GM19023 (cell line): ENCODE measurements at regions not wholly inside any gene's neighbourhood (a gene's known extent, or its start where the extent isn't known, plus 50 kb on each side); places are given as distances from the start of the nearest gene placed in this dataset.

ENCODE experiments used
- ATAC-seq: cut with Tn5 transposase; IDR thresholded peaks from one replicate; pipeline ENCODE4 v1.9.1; 2021; ENCODE audit warnings: mild to moderate bottlenecking, moderate library complexity; ENCODE audit not compliant: unreplicated experiment

DNA sequence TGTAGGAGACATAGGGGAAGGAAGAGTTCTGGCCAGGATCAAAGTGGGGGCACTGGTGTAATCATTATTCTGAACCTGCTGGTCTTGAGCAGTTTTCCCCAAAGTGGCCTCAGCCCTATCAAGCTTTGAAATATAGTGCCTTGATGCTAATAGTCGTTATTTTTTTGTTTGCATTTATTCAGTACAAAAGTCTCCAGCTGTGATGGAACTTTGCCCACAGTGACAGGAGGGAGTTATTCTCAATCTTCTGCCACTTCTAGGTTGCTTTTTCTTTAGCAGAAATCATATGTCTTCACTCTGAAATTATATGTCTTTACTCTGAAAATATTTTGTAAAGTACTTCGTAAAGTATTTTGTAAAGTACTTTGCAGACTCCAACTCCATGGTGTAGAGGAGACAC, 93.1 kb downstream of the FAT3 start:
- ATAC-seq: no peak

DNA sequence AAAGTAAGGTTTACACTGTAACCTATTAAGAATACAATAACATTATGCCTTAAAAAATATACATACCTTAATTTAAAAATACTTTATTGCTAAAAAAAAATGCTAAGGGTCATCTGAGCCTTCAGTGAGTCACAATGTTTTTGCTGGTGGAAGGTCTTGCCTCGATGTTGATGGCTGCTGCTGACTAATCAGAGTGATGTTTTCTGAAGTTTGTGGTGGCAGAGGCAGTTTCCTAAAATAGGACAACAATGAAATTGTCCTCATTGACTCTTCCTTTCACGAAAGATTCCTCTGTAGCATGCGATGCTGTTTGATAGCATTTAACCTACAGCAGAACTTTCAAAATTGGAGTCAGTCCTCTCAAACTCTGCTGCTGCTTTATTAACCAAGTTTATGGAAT, 97.6 kb downstream of the FAT3 start:
- no peak for ATAC-seq

DNA sequence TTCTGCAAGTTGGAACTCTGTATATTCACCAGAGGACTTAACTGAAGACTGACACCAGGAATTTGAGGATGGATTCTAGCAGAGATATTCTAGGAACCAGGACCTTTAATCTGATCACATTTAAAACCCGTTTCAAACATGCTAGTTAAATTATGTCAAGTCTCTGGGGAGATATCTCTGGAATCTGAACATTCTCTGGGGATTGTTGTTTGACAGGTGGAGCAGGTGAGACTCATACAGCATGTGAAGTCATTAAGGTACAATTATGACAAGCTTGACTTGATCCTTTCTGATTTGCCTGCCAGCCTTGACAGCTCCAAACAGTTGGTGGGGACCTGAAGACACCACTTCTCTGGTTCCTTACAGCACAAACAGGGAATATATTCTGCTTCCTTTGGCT, 100.3 kb downstream of the FAT3 start:
- no peak for ATAC-seq

DNA sequence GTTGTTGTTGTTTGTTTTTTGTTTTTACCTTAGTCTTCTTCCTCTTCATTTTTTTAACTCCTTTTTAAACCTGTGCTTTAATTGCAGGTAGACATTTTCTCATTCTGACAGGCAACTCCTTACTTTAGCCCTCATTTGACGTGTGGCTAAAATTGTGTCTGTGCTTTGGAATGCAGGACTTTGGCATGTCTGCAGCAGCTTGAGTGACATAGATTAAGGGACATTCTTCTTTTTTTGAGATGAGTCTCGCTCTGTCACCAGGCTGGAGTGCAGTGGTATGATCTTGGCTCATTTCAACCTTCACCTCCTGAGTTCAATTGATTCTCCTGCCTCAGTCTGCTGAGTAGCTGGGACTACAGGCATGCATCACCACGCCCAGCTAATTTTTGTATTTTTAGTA, 100.8 kb downstream of the FAT3 start:
- ATAC-seq: no peak

DNA sequence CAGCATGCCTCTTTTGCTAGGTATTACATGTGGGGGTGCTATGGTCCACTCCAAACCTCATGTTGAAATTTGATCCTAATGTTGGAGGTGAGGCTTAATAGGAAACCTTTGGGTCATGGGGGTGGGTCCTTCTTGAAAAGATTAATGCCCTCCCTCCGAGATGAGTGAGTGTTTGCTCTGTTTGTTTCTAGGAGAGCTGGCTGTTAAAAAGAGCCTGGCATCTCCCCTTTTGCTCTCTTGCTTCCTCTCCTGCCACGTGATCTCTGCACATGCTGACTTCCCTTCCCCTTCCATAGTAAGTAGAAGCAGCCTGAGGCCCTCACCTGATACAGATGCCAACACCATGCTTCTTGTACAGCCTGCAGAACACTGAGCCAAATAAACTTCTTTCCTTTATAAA, 104.5 kb downstream of the FAT3 start:
- no peak for ATAC-seq

DNA sequence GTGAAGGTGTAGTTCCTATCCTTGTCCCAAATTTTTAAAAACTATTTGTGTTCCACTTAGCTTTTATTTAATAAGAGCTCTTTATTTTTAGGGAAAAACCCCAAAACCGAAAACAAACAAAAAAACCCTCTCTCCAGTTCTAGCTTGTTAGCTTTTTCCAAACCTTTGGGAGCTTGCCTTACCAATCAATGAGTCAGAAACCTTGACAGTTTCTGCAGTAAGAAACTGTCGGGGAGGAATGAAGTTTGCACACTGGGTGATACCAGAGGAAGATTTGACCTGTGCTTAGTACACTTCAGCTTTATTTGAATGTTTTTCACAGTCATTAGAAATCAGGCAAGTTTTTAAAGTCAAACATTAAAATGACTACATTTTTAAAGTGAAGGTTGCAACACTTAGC, 105.0 kb downstream of the FAT3 start:
- no peak for ATAC-seq

DNA sequence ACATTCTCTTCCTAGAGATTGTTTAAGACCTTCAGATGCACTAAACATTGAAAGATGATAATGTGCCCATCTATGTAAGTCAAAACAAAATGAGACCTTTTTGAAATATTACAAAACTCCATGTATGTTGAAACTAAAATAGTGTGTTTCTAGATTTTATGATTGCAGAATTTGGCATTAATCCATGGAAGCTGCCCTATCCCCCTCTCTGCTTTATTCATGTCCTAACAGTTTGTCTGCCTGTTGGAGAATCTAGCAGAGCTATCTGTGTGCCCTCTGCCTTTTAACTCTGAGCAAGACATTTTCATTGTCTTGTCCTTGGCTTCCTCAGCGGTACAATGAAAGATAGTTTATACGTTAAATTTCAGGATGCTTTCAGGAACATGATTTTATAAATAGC, 105.5 kb downstream of the FAT3 start:
- no peak for ATAC-seq

DNA sequence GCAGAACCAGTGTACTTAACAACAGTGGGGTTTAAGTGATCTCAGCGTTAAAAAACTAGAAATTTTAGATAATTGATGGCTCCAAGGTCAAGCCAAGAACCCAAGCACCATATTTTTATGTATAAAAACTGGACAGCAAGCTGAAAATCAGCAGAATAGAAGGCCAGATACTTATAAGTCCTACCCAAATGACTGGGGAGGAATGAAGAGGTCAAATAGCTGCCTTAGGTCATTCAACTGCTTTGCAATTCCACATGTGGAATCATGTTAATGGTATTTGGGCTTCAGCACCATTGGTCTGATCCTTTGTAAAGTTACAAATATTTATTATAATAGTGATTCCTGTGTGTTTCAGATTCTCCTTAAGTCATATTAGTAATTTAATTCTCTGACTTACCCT, 108.4 kb downstream of the FAT3 start:
- ATAC-seq: no peak

DNA sequence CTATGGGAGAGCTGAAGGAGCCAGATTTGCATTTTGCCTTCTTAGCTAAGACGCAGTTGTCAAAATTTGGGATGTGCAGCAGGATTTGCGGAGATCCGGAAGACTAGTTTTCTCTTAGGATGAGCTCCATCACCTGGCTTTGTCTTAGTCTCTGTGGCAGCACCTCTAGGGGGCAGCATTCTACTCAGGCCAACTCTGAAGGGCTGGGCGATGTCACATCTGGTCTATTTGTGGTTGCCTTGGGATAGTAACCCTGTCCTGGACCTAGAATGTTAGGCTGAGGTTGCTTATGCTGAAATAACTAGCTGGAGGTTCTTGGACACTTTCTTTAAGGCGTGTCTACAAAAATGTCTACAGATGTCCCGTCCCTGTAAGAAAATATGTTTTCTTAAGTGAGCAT, 116.2 kb downstream of the FAT3 start:
- ATAC-seq: no peak

DNA sequence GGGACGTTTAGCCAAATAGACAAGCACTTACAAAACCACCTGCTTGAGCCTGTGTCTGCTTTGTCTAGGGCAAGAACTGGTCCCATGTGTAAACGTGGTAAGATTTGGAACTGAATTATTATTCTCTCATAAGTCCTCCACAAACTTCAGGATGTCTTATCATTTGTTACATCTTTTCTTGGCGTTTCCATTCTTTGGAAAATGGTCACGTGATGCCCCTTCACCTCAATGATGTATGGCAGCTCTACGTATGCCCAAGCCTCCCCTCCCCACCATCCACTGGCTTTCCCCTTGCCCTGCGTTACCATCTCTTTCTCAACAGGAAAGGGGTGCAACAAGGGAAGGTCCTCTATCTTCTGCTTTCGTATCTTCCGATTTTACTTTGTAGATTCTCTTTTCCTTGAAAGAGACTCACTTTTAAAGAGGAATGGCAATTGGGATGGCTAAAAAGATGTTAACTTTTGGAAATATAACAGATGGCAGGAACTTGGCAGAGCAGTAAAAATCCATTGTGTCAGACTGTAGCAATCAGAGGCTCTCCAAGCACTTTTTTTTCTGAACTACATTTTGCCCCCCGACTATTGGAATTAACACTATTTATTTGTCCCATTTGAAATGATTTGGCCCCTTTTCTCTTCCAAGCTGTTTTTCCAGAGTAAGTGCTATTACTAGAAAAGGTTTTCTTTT, 117.6 kb downstream of the FAT3 start:
- no peak for ATAC-seq

DNA sequence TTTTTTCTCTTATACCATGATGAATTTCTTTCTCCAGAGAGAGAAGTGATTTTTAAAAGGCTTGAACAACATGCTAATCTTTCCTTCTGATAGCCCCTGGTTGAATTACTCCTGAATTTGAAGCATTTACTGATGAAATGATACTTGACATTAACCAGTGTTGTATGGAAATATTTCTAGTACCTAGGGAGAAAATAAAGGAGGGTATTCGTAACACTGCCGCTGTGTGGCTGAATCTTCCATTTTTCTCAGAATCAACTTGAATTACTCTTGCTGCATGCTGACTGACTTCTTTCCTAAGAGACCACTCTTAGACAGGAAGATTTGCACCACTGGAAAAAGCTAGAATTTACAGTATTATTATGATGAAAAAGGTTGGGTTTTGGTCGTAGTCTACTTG, 118.3 kb downstream of the FAT3 start:
- ATAC-seq: no peak

DNA sequence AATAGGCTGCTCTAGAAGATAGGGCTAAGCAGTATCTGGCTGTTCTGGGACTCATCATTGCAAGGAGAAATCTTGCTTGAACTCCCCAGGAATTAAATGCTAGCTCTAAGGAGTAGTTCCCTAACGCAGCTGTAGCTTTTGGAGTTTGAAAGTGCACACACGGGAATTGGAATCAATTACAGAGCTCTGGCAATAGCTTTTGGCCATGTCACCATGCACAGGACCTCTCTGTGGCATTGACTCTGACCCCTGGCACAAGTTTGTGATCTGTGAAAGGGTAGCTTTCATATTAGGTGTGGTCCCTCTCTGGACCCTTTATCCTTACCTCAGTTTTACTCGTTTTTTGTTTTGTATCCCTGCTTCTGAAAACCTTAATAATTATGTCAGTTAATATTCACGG, 121.6 kb downstream of the FAT3 start:
- no peak for ATAC-seq

DNA sequence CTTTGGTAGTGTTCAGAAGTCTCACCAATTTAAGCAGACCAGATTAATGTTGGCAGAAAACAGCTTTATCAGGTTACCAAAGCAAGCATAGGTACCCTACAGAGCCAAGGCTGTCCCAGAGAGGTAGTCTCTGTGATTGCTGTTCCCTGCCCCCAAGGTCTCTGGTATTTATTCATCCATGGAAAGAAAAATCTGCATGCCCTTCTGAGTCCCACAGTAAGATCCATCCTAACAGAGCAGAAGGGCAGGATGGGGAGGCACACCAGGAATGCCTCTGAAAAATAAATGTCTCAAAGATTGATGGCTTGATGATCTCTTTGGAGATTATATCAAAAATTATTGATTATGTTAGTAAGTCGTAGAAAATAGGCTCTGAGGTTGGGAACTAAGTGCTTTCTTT, 122.8 kb downstream of the FAT3 start:
- ATAC-seq: no peak

DNA sequence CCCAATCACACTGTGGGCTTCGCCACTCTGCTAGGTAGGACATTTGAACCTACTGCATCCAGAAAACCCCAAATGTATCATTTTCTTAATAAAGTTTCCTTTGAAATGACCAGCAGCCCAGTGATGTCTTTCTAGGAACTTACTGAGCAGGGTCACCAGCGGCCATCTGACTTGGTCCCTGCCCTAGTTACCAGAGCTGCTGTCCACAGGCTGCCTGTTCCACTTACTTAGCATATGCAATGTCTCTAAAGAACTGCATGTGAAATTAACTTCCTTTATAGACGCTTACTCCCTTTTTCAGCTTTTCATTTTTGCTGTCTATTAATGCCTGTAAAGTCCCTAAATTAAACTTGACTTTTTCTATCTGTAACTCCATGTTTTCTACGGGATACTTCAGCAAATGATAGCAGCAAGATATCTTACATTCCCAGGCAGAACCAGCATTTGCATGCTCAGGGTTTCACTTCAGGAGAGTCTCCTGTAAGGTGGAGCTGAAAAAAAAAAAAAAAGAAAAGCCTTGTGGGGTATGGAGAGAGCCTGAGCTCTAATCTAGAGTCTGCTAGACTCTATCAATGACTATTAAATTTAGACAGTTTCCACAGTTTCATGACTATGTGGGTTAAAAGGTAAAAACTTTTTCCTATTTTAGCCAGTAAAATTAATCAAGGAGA, 125.0 kb downstream of the FAT3 start:
- no peak for ATAC-seq

DNA sequence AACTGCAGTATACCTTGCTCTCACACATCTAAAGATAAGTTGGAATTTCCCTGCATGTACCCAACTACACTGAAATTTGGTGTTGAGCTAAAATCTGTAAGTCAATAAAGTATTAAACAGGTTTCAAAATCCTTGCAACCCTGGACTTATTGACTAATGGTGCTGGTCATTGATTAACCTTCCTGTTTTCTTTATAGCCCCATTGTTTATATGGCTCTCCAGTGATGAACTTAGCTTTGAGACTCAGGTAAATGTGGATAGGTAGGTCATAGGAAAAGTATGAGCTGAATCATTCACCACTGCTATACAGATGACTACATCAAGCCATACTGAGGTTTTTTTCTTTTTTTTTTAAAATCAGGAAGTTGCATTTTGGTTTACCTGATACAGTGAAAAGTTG, 132.7 kb downstream of the FAT3 start:
- ATAC-seq: no peak

DNA sequence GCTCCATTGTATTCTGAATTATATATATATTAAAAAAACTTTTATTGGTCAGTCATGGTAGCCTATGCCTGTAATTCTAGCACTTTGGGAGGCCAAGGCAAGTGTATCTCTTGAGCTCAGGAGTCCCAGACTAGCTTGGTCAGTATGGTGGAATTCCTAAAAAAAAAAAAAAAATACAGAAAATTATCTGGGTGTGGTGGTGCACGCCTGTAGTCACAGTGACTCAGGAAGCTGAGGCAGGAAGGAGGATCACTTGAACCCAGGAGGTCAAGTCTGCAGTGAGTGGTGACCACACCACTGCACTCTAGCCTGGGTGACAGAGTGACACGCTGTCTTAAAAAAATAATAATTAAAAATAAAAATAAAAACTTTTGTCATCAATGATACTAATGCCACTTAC, 133.2 kb downstream of the FAT3 start:
- no peak for ATAC-seq

DNA sequence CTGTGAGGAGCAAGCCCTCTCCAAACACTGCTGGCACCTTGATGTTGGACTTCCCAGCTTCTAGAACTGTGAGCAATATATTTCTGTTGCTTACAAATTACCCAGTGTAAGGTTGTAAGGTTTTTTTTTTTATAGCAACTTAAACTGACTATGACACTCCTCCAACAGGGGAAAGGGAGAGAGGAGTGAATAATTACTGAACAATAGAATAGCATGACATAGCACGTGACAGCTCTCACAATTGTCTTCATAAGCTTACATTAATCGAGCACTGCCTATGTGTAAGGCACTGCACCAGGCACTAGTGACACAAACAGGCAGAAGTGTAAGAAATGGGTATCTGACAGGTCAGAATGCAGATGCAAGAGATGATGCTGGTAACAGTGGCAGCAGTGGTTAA, 136.9 kb downstream of the FAT3 start:
- no peak for ATAC-seq

DNA sequence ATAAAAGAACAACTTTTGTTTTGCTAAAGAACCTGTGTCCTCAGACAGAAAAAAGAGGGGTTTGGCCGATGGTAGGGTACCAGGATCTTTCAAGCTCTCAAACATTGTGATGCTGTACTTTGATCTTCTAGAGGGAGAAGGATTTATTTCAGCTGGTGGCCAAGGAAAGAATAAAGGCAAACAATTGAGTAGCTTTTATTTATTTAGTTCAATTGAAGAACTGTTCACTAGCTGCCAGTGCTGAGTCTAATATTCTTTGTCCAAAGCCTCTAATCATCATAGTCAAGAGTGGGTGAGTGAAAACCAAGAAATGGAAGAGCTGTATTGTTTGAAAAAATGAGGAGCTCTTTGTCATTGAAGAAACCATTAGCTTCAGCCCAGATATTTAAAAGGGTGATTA, 138.4 kb downstream of the FAT3 start:
- ATAC-seq: no peak

DNA sequence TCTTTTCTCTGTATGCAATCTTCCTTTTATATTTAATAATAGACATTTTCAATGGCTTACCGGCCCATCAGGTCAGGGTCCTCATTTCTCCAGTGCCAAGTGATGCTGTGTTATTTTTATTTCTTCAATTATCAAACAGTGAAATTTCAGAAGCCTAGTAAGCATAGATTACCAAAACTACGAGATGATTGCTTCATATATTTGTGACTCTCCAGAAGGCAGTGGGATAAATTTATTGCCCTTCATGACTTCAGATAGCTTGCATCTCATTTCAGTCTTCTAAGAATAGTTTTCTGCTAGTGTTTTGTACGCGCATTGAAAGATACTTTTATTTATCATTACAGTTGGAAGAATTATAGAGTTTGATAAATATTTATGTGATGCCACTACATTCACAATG, 139.6 kb downstream of the FAT3 start:
- ATAC-seq: no peak

DNA sequence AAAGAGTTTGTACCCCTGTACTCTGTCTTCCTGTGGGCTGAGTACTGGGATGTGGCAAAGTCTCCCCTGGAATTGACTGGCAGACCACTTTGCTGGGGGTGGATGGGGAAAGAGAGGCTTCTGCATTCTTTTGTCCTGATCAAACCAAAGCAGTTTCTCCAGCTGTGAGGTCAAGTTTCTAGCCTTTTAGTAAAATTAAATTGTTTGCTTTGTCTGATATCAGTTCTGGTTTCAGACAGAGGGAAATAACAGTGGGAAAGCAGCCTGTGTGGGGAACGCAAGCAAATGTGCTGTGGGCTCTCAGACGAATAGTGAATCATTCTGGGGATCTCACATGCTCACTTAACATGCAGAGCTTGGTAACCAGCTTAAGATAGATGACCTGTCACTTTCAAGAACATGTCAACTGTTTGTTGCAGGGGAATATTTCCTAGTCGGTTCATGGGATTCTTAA, 151.6 kb downstream of the FAT3 start:
- ATAC-seq: no peak

DNA sequence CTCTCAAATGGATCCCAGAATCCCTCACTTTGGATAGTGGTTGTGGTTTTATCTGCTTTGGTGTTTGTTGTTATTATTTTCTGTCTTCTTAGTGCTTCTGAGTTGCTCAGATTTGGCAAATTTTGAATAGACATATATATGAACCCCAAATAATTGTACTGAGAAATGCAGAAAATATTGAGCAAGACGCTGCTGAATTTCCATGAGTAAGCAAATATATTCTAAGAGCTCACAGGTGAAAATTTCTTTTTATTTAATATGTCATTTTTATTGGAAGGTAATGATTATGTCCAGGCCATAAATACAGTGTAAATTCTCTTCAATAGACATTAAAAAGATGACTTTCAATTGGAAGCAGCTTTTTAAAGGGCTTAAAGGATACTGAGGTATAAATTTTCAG, 152.1 kb downstream of the FAT3 start:
- ATAC-seq: no peak

DNA sequence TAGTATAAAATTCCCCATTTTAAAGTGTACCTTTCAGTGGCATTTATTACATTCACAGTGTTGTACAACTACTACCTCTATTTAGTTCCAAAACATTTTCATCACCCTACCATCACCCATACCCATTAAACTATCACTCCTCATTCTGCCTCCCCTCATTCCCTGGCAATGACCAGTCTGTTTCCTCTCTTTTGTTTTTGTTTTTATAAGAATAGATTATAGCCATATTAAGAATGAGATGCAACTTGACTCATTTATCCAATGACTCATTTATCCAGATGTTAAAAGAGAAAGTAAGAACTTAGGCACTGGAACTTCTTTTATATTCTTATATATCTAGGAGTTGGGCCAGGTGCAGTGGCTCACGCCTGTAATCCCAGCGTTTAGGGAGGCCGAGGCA, 156.3 kb downstream of the FAT3 start:
- no peak for ATAC-seq

DNA sequence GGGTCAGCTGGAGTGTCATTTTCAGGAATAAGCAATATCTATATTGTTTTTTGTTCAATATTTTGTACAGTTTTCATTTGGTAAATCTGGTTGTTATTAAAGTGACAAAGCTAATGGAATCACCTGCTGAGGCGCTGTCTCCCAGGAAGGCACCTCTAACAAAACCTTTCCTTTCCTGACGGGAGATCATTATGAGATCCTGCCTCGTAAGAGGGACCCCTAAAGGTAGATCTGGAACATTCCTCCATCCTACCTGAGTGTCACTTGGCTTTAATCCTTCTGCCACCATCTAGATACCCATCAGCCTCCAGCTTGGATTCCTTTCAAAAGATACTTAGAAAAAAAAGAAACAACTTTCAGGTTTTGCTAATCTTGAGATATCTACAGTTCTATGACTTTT, 157.7 kb downstream of the FAT3 start:
- ATAC-seq: no peak
